Mesenchymal stem cell (in vitro differentiated cells and primary cell): ENCODE measurements at regions not wholly inside any gene's neighbourhood (a gene's known extent, or its start where the extent isn't known, plus 50 kb on each side); places are given as distances from the start of the nearest gene placed in this dataset.
A peak's percentile ranks its signal among the peaks of the same experiment; 100 is the strongest.

Experiments
- DNase-seq: peaks from one replicate; pipeline ENCODE4 v3.0.0-alpha.2; 2013
- H2AFZ ChIP-seq: one replicate; pipeline ENCODE4 v1.6.1; 2013; ENCODE audit warnings: low read depth, mild to moderate bottlenecking, control low read depth, inconsistent platforms, low read length, moderate library complexity
- H2AK5ac ChIP-seq: 2 replicates; pipeline ENCODE4 v1.6.1; 2013; ENCODE audit warnings: low read length, moderate library complexity, mild to moderate bottlenecking, inconsistent platforms; ENCODE audit not compliant: severe bottlenecking
- H2BK120ac ChIP-seq: one replicate; pipeline ENCODE4 v1.6.1; 2013; ENCODE audit warnings: low read depth, mild to moderate bottlenecking, inconsistent platforms, low read length, moderate library complexity
- H2BK12ac ChIP-seq, 2 experiments: one replicate each; pipeline ENCODE4 v1.6.1; 2013; ENCODE audit warnings: inconsistent platforms in 2 of 2, low read length in 2 of 2, mild to moderate bottlenecking in 2 of 2, moderate library complexity in 2 of 2, control low read depth in 1 of 2
- H2BK15ac ChIP-seq: one replicate; pipeline ENCODE4 v1.6.1; 2013; ENCODE audit warnings: mild to moderate bottlenecking, low read depth, inconsistent platforms; ENCODE audit not compliant: poor library complexity, severe bottlenecking
- H2BK5ac ChIP-seq: 2 replicates; pipeline ENCODE4 v1.6.1; 2013; ENCODE audit warnings: low read depth, mild to moderate bottlenecking, low read length, control low read depth, inconsistent platforms; ENCODE audit not compliant: poor library complexity, severe bottlenecking
- H3K14ac ChIP-seq, 2 experiments: one replicate each; pipeline ENCODE4 v1.6.1; 2013; ENCODE audit warnings: inconsistent platforms in 2 of 2, low read length in 2 of 2, control low read depth in 1 of 2, mild to moderate bottlenecking in 1 of 2, moderate library complexity in 1 of 2
- H3K18ac ChIP-seq, 2 experiments: one replicate each; pipeline ENCODE4 v1.6.1; 2013; ENCODE audit warnings: inconsistent platforms in 2 of 2, low read length in 2 of 2, control low read depth in 1 of 2, low read depth in 1 of 2, mild to moderate bottlenecking in 1 of 2
- H3K23ac ChIP-seq, 2 experiments: one replicate each; pipeline ENCODE4 v1.6.1; 2013; ENCODE audit warnings: inconsistent platforms in 2 of 2, low read length in 2 of 2, mild to moderate bottlenecking in 2 of 2, moderate library complexity in 2 of 2, control low read depth in 1 of 2
- H3K27ac ChIP-seq: 2 replicates; pipeline ENCODE4 v1.5.1; 2013; ENCODE audit warnings: mild to moderate bottlenecking, moderate library complexity, low read length, control low read depth, inconsistent platforms; ENCODE audit not compliant: poor library complexity, severe bottlenecking
- H3K27me3 ChIP-seq, 2 experiments: 2 replicates each; pipeline versions ENCODE4 v1.6.1 to v1.7.0; 2013; ENCODE audit warnings: low read length in 2 of 2, mild to moderate bottlenecking in 2 of 2, moderate library complexity in 2 of 2, control low read depth in 1 of 2, inconsistent platforms in 1 of 2; ENCODE audit not compliant: control insufficient read depth in 1 of 2, insufficient read depth in 1 of 2
- H3K36me3 ChIP-seq, 2 experiments: 2 replicates each; pipeline versions ENCODE4 v1.6.1 to v1.7.0; 2013; ENCODE audit warnings: low read length in 2 of 2, control low read depth in 1 of 2, inconsistent platforms in 1 of 2, low read depth in 1 of 2, mild to moderate bottlenecking in 1 of 2; ENCODE audit not compliant: insufficient read depth in 2 of 2, control insufficient read depth in 1 of 2
- H3K4ac ChIP-seq, 2 experiments: one replicate each; pipeline ENCODE4 v1.6.1; 2013; ENCODE audit warnings: inconsistent platforms in 2 of 2, low read length in 2 of 2, mild to moderate bottlenecking in 2 of 2, moderate library complexity in 2 of 2, control low read depth in 1 of 2, low read depth in 1 of 2
- H3K4me1 ChIP-seq: 2 replicates; pipeline ENCODE4 v1.6.1; 2013; ENCODE audit warnings: low read depth, low read length, control low read depth; ENCODE audit not compliant: control insufficient read depth, insufficient read depth
- H3K4me2 ChIP-seq: 2 replicates; pipeline ENCODE4 v1.6.1; 2013; ENCODE audit warnings: low read length, mild to moderate bottlenecking, inconsistent platforms; ENCODE audit not compliant: poor library complexity, severe bottlenecking
- H3K4me3 ChIP-seq, 2 experiments: 2 replicates each; pipeline versions ENCODE4 v1.5.1 to v1.7.0; 2013; ENCODE audit warnings: low read length in 2 of 2, mild to moderate bottlenecking in 2 of 2, control low read depth in 1 of 2, low read depth in 1 of 2; ENCODE audit not compliant: insufficient read depth in 1 of 2
- H3K79me1 ChIP-seq: replicated peaks from 2 replicates; pipeline ENCODE4 v1.6.1; 2013; ENCODE audit warnings: mild to moderate bottlenecking, control low read depth, low read length, inconsistent platforms; ENCODE audit not compliant: poor library complexity, severe bottlenecking
- H3K9ac ChIP-seq: 2 replicates; pipeline ENCODE4 v1.7.0; 2013; ENCODE audit warnings: mild to moderate bottlenecking, low read length, moderate library complexity
- H3K9me3 ChIP-seq: 2 replicates; pipeline ENCODE4 v1.7.0; 2013; ENCODE audit warnings: mild to moderate bottlenecking, low read length; ENCODE audit not compliant: control insufficient read depth
- H4K8ac ChIP-seq: one replicate; pipeline ENCODE4 v1.6.1; 2013; ENCODE audit warnings: inconsistent platforms, mild to moderate bottlenecking, low read length, moderate library complexity
- H4K91ac ChIP-seq: one replicate; pipeline ENCODE4 v1.6.1; 2013; ENCODE audit warnings: mild to moderate bottlenecking, low read length, inconsistent platforms
- WGBS: methylation state at CpG from one replicate; pipeline ENCODE4 v1.1.7; 2013; ENCODE audit warnings: mixed read lengths; 5-methylcytosine and 5-hydroxymethylcytosine counted together

DNA sequence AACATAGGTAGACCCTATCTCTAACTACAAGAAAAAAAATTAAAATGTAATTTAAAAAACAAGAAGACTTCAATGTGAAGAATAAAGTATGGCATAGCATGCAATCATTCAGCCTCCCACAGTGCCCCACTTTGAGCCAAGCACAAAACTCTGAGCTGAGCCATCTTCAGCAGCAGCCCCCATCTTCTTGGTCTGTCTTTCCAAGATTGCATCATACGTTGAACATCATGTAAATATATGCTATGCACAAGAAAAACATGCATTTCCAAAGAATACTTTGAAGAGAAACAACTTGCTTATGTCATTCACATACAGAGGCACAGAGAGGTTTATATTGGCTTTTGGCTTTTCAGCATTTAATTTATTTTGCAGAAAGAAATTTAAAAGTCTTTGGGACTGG, 105.8 kb upstream of the TMPO start:
- Histone ChIP-seq H3K4ac (no peak overlapping the region), H2AK5ac (no peak overlapping the region), H2AFZ (no peak overlapping the region), H4K91ac (no peak overlapping the region), H4K8ac (no peak overlapping the region), H3K79me1 (no peaks in the 10 kb centered on the region), H3K9ac (no peak overlapping the region), H2BK120ac (no peak overlapping the region), H2BK15ac (no peak overlapping the region), H3K36me3 (no peaks in the 10 kb centered on the region), H3K27me3 (no peaks in the 10 kb centered on the region), H2BK5ac (no peak overlapping the region), H3K4me3 (no peak overlapping the region), H3K23ac (no peak overlapping the region), H2BK12ac (no peak overlapping the region), H3K14ac (no peak overlapping the region), H3K4me2 (no peak overlapping the region), H3K27ac (no peak overlapping the region), H3K4me1 (no peaks in the 10 kb centered on the region), H3K9me3 (peaks cover 5% of the 10 kb centered on the region), H3K18ac (no peak overlapping the region)
- no CpG with 5 or more reads among the region's 1 CpG for WGBS
- DNase-seq, result no peak

DNA sequence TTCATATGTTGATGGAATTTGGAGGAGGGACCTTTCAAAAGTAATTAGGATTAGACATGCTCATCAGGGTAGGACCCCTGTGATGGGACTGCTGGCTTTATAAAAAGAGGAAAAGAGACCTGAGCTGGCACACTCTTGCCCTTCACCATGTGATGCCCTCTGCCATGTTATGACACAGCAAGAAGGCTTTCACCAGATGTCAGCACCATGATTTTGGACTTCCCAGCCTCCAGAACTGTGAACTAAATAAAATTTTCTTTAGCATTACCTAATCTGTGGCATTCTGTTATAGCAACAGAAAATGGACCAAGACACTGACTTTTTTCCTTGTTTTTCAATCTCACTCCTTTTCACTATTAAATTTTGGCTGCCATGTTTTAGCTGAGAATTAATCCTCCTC, 105.0 kb upstream of the TMPO start:
- Histone ChIP-seq H2BK15ac (no peak overlapping the region), H3K27ac (no peak overlapping the region), H3K79me1 (no peaks in the 10 kb centered on the region), H3K27me3 (no peaks in the 10 kb centered on the region), H2BK12ac (no peak overlapping the region), H3K14ac (no peak overlapping the region), H3K9ac (no peak overlapping the region), H3K4me1 (no peaks in the 10 kb centered on the region), H3K36me3 (no peaks in the 10 kb centered on the region), H3K4ac (no peak overlapping the region), H2AFZ (no peak overlapping the region), H2AK5ac (no peak overlapping the region), H2BK5ac (no peak overlapping the region), H3K4me2 (no peak overlapping the region), H3K9me3 (peaks cover 5% of the 10 kb centered on the region), H3K23ac (no peak overlapping the region), H4K8ac (no peak overlapping the region), H3K18ac (no peak overlapping the region), H4K91ac (no peak overlapping the region), H3K4me3 (no peak overlapping the region), H2BK120ac (no peak overlapping the region)
- no peak for DNase-seq

DNA sequence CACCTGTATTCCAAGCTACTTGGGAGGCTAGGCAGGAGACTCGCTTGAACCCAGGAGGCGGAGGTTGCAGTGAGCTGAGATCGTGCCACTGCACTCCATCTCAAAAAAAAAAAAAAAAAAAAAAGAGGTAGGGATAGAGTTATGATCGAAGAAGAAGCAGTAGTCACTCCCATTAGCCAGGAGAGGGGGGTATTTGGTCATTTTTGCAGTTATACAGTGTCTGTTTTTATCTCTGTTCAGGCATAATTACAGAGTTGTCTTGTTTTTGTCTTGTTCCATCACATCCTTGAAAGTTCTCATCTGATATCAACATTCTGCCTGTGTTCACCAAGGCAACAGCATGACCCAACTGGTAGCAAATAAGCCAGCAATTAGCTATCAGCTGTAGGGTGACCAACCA, 98.5 kb upstream of the TMPO start:
- Histone ChIP-seq H3K9ac (no peak overlapping the region), H3K4me1 (peaks cover 12% of the 10 kb centered on the region), H3K14ac (no peak overlapping the region), H3K27ac (no peak overlapping the region), H3K79me1 (no peaks in the 10 kb centered on the region), H2BK5ac (no peak overlapping the region), H3K36me3 (no peaks in the 10 kb centered on the region), H2BK12ac (no peak overlapping the region), H2AFZ (no peak overlapping the region), H3K27me3 (no peaks in the 10 kb centered on the region), H3K18ac (no peak overlapping the region), H3K23ac (no peak overlapping the region), H3K4me2 (no peak overlapping the region), H3K4me3 (no peak overlapping the region), H3K4ac (no peak overlapping the region), H4K8ac (no peak overlapping the region), H3K9me3 (no peaks in the 10 kb centered on the region), H4K91ac (no peak overlapping the region), H2BK120ac (no peak overlapping the region), H2AK5ac (no peak overlapping the region), H2BK15ac (no peak overlapping the region)
- DNase-seq, result peak; percentile 79
- WGBS, result 69% methylated on average over 2 of the region's 4 CpGs

DNA sequence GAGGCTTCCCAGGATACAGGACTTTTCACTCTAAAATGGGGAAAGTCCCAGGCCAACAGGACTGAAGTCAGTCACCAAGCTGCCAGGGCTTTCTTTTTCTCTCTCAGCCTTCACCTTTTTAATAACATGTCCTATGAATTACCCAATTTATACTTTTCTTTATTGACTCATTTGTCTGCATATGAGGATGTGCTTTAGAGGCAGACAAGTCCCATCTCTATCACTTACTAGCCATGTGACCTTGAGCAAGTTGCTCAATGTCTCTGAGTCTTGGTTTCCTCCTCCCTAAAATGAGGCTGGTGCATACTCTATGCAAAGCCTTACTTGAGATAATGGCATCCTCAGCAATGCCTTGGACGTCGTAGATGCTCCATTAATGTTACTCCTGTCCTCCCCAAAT, 98.1 kb upstream of the TMPO start:
- H4K8ac ChIP-seq, result no peak overlapping the region
- H2BK15ac ChIP-seq, result no peak overlapping the region
- H2BK120ac ChIP-seq, result no peak overlapping the region
- H3K36me3 ChIP-seq, result no peaks in the 10 kb centered on the region
- H3K18ac ChIP-seq, result no peak overlapping the region
- H2AFZ ChIP-seq, result no peak overlapping the region
- H3K4me2 ChIP-seq, result no peak overlapping the region
- H3K27me3 ChIP-seq, result no peaks in the 10 kb centered on the region
- H3K79me1 ChIP-seq, result no peaks in the 10 kb centered on the region
- no peak overlapping the region for H3K14ac ChIP-seq
- H2BK5ac ChIP-seq, result no peak overlapping the region
- H3K9ac ChIP-seq, result no peak overlapping the region
- H3K27ac ChIP-seq, result no peak overlapping the region
- H2BK12ac ChIP-seq, result peak overlapping the region in 1 of 2 experiments; percentile 37
- H3K4me3 ChIP-seq, result no peak overlapping the region
- no peaks in the 10 kb centered on the region for H3K9me3 ChIP-seq
- WGBS, result 71% methylated on average over 2 of the region's 2 CpGs
- no peak overlapping the region for H3K23ac ChIP-seq
- no peak overlapping the region for H4K91ac ChIP-seq
- no peak for DNase-seq
- peak overlapping the region; percentile 17 for H2AK5ac ChIP-seq
- H3K4ac ChIP-seq, result no peak overlapping the region
- H3K4me1 ChIP-seq, result peaks cover 12% of the 10 kb centered on the region
